ENCODE measurements at regions not wholly inside any gene's neighbourhood (a gene's known extent, or its start where the extent isn't known, plus 50 kb on each side); places are given as distances from the start of the nearest gene placed in this dataset.
A peak's percentile ranks its signal among the peaks of the same experiment; 100 is the strongest.

GRCh38 chr20:30606990-30607389, 650.5 kb upstream of the DEFB115 start:
- intact Hi-C loops (cut with DNase I) = no loop called here
- WGBS, 4 donors = 57 to 75% (median 68%) methylated on average over 4 of the region's 4 CpGs
- Histone ChIP-seq H3K9me3 (replicated peaks in 1 of 3) (no peaks in the 10 kb centered on the region), H3K4me3 (no peak overlapping the region), H3K27ac (no peak overlapping the region), H3K27me3 (no peaks in the 10 kb centered on the region), H3K4me1 (replicated peaks in 1 of 2) (no peaks in the 10 kb centered on the region), H3K36me3 (replicated peaks in 1 of 2) (no peaks in the 10 kb centered on the region)
- TF ChIP-seq CTCF (IDR thresholded peaks at IDR 0.05) (no peak), POLR2A (IDR thresholded peaks at IDR 0.05) (no peak)
- DNase-seq = no peak

DNA sequence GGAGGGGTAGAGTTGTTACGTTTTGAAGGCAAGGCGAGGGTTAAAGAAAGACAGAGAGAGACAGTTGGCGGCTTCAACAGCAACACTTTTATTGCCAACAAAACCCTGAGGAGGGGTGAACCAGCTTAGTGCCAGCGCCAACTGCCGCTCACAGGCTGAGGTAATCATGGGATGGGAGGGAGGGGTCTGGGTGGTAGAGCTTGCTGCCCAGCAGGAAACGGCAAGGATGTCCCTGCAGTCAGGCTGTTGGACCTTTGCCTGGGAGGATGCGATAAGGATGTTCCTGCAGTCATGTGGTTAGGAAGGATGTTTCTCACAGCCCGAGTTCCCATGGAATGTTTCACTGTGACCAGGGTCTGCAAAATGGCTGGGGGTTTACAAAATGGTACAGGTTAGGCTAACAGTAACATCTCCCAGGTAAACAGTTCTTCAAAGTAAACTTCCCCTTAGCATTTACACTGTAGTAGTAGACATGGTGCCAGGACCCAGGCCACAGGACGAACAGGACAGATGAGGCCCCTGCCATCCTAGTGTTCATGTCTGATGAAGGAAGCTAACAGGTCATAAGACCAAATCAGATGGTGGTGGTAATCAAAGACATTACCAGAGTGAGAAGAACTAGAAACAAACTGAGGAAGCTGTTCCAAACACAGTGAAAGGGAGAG, 647.3 kb upstream of the DEFB115 start:
- intact Hi-C loops (cut with DNase I) = no loop called here
- WGBS, 4 donors = 53 to 78% (median 59%) methylated on average over 9 of the region's 9 CpGs
- Histone ChIP-seq H3K4me3 (no peak overlapping the region), H3K9me3 (replicated peaks in 1 of 3) (no peaks in the 10 kb centered on the region), H3K27me3 (no peaks in the 10 kb centered on the region), H3K36me3 (replicated peaks in 1 of 2) (no peaks in the 10 kb centered on the region), H3K27ac (no peak overlapping the region), H3K4me1 (replicated peaks in 1 of 2) (no peaks in the 10 kb centered on the region)
- TF ChIP-seq CTCF (IDR thresholded peaks at IDR 0.05) (no peak), POLR2A (IDR thresholded peaks at IDR 0.05) (no peak)
- DNase-seq = peak in 6 of 7 donors; percentile 18 to 80 (median 61)

GRCh38 chr20:30610751-30611150, 646.7 kb upstream of the DEFB115 start:
- TF ChIP-seq POLR2A (IDR thresholded peaks at IDR 0.05) (no peak), CTCF (IDR thresholded peaks at IDR 0.05) (no peak)
- Histone ChIP-seq H3K27me3 (no peaks in the 10 kb centered on the region), H3K27ac (no peak overlapping the region), H3K9me3 (replicated peaks in 1 of 3) (no peaks in the 10 kb centered on the region), H3K4me3 (no peak overlapping the region), H3K4me1 (replicated peaks in 1 of 2) (no peaks in the 10 kb centered on the region), H3K36me3 (replicated peaks in 1 of 2) (no peaks in the 10 kb centered on the region)
- intact Hi-C loops (cut with DNase I) = no loop called here
- 68 to 87% (median 81%) methylated on average over 3 to 4 of the region's 4 CpGs for WGBS, 4 donors
- DNase-seq = no peak

DNA sequence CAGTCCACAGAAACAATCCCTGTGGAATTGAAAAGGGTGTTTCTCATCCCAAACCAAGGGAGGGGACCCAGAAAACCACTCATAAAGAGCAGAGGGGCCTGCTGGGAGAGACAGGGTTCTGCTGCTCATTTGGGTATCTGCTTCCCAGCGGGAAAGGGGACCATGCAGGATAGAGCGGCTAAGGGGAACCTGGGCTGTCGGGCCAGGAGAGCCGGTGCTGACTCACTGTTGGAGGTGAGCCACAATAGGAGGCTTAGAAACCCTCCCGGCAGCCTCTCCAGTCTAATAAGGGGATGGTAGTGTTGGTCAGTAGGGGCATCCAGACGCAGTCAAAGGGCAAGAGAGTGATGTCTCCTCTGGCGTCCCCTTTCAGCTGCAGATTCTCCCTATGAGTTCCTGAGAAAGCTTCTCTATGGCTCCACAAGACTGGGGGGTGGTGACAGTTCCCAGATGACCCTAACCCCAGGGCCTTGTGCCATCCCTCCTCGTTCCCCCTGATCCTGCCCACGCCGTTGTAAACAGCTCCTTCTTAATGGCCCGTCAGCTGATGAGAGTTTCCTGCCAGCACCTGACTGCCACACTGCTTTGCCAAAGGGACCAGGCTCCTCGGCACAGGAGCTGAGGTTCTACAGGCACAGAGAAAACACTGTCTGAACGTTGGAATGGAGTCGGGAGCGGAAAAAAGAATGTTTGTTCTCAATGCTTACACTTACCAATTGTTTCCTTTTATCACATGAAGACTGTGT, 646.1 kb upstream of the DEFB115 start:
- Histone ChIP-seq H3K4me1 (replicated peaks in 1 of 2) (no peaks in the 10 kb centered on the region), H3K27me3 (no peaks in the 10 kb centered on the region), H3K4me3 (no peak overlapping the region), H3K36me3 (replicated peaks in 1 of 2) (no peaks in the 10 kb centered on the region), H3K27ac (no peak overlapping the region), H3K9me3 (replicated peaks in 1 of 3) (no peaks in the 10 kb centered on the region)
- intact Hi-C loops (cut with DNase I) = no loop called here
- no peak for DNase-seq
- no peak for TF ChIP-seq CTCF (IDR thresholded peaks at IDR 0.05)
- no peak for TF ChIP-seq POLR2A (IDR thresholded peaks at IDR 0.05)
- 72 to 75% (median 72%) methylated on average over 14 to 15 of the region's 15 CpGs for WGBS, 4 donors

Measured in adrenal gland (tissue), 9 donors.